ENCODE measurements at regions not wholly inside any gene's neighbourhood (a gene's known extent, or its start where the extent isn't known, plus 50 kb on each side); places are given as distances from the start of the nearest gene placed in this dataset.

GRCh38 chr6:23222724-23223123 lies 653.4 kb downstream of the HDGFL1 start:
- TF ChIP-seq CTCF (IDR thresholded peaks at IDR 0.05): no peak
- Histone ChIP-seq H3K9me3 (no peaks in the 10 kb centered on the region), H3K36me3 (no peaks in the 10 kb centered on the region), H3K27ac (no peak overlapping the region), H3K27me3 (no peaks in the 10 kb centered on the region), H3K4me1 (no peaks in the 10 kb centered on the region), H3K4me3 (no peak overlapping the region)
- intact Hi-C loops (cut with DNase I): no loop called here
- DNase-seq (ENCODE audit: low spot score in 2 of 2): no peak

- TF ChIP-seq CTCF (IDR thresholded peaks at IDR 0.05): no peak
- Histone ChIP-seq H3K9me3 (no peaks in the 10 kb centered on the region), H3K4me1 (no peaks in the 10 kb centered on the region), H3K4me3 (no peak overlapping the region), H3K27ac (no peak overlapping the region), H3K27me3 (no peaks in the 10 kb centered on the region), H3K36me3 (no peaks in the 10 kb centered on the region)
- DNase-seq (ENCODE audit: low spot score in 2 of 2): no peak
- intact Hi-C loops (cut with DNase I): no loop called here
Observed at GRCh38 chr6:23224540-23224939, 655.2 kb downstream of the HDGFL1 start.

GRCh38 chr6:23228439-23229024 lies 659.2 kb downstream of the HDGFL1 start:
- Histone ChIP-seq H3K4me1 (no peaks in the 10 kb centered on the region), H3K4me3 (no peak overlapping the region), H3K9me3 (no peaks in the 10 kb centered on the region), H3K36me3 (no peaks in the 10 kb centered on the region), H3K27me3 (no peaks in the 10 kb centered on the region), H3K27ac (no peak overlapping the region)
- DNase-seq (ENCODE audit: low spot score in 2 of 2): no peak
- no peak for TF ChIP-seq CTCF (IDR thresholded peaks at IDR 0.05)
- intact Hi-C loops (cut with DNase I): no loop called here

- no peak for TF ChIP-seq CTCF (IDR thresholded peaks at IDR 0.05)
- Histone ChIP-seq H3K27me3 (no peaks in the 10 kb centered on the region), H3K27ac (no peak overlapping the region), H3K9me3 (no peaks in the 10 kb centered on the region), H3K4me3 (no peak overlapping the region), H3K36me3 (no peaks in the 10 kb centered on the region), H3K4me1 (no peaks in the 10 kb centered on the region)
- no peak for DNase-seq (ENCODE audit: low spot score in 2 of 2)
- intact Hi-C loops (cut with DNase I): no loop called here
Observed at GRCh38 chr6:23243854-23244253, 674.5 kb downstream of the HDGFL1 start.

GRCh38 chr6:23244300-23244699 lies 674.9 kb downstream of the HDGFL1 start:
- Histone ChIP-seq H3K4me3 (no peak overlapping the region), H3K27ac (no peak overlapping the region), H3K9me3 (no peaks in the 10 kb centered on the region), H3K4me1 (no peaks in the 10 kb centered on the region), H3K36me3 (no peaks in the 10 kb centered on the region), H3K27me3 (no peaks in the 10 kb centered on the region)
- intact Hi-C loops (cut with DNase I): no loop called here
- TF ChIP-seq CTCF (IDR thresholded peaks at IDR 0.05): no peak
- no peak for DNase-seq (ENCODE audit: low spot score in 2 of 2)

- no peaks in the 10 kb centered on the region for H3K27me3 ChIP-seq
- DNase-seq (ENCODE audit: low spot score in 2 of 2): no peak
- no peak overlapping the region for H3K4me3 ChIP-seq
- intact Hi-C loops (cut with DNase I): no loop called here
- no peaks in the 10 kb centered on the region for H3K9me3 ChIP-seq
- H3K4me1 ChIP-seq: no peaks in the 10 kb centered on the region
- no peaks in the 10 kb centered on the region for H3K36me3 ChIP-seq
- H3K27ac ChIP-seq: no peak overlapping the region
- no peak for TF ChIP-seq CTCF (IDR thresholded peaks at IDR 0.05)
Observed at GRCh38 chr6:23245572-23245971, 676.2 kb downstream of the HDGFL1 start.
